ENCODE measurements at regions not wholly inside any gene's neighbourhood (a gene's known extent, or its start where the extent isn't known, plus 50 kb on each side); places are given as distances from the start of the nearest gene placed in this dataset.

GRCh38 chr1:24248859-24249258 lies 61.8 kb upstream of the IFNLR1 start:
- TF ChIP-seq CTCF (IDR thresholded peaks at IDR 0.05) (no peak), POLR2A (IDR thresholded peaks at IDR 0.05) (no peak)
